ENCODE measurements at regions not wholly inside any gene's neighbourhood (a gene's known extent, or its start where the extent isn't known, plus 50 kb on each side); places are given as distances from the start of the nearest gene placed in this dataset.

- TF ChIP-seq CTCF (IDR thresholded peaks at IDR 0.05; ENCODE audit: low read depth, low read length, poor library complexity, severe bottlenecking) (no peak), EZH2phosphoT487 (IDR thresholded peaks at IDR 0.05; ENCODE audit: borderline replicate concordance, low read length) (no peak)
Observed at GRCh38 chr9:87443461-87443860, 54.2 kb upstream of the DAPK1 start.

All from DOHH2 (cell line).